ENCODE measurements at regions not wholly inside any gene's neighbourhood (a gene's known extent, or its start where the extent isn't known, plus 50 kb on each side); places are given as distances from the start of the nearest gene placed in this dataset.
"Not testable (repeated sequence)": the region's sequence is repeated elsewhere in the genome, so short reads cannot be mapped to it uniquely, and the experiment has no call there.

DNA sequence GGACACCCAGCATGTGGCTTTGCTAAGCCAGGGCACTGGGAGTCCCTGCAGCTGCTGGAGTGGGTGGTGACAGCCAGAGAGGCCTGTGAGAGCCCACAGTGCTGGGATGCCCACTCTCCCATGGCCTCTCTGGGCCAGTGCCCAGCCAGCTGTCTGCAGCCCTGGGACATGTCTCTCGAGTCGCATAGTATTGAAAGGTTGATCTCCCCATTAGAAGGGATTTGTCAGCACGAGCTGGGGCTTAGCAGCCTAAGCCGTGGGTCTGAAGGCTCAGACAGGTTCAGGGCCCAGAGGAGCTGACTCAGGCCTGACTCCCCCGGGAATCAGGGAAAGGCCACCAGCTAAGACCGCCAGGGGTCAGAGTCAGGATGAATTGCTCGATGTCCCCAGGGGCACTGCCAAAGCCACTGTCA is 53.5 kb downstream of the FOXD2 start:
- DNase-seq (ENCODE audit: low read depth), result no peak

- DNase-seq (ENCODE audit: low read depth), result no peak
Measured at GRCh38 chr1:47495176-47495713, 57.4 kb downstream of the FOXD2 start.

GRCh38 chr1:47498551-47498950 is 60.7 kb downstream of the FOXD2 start:
- no peak for DNase-seq (ENCODE audit: low read depth)

DNA sequence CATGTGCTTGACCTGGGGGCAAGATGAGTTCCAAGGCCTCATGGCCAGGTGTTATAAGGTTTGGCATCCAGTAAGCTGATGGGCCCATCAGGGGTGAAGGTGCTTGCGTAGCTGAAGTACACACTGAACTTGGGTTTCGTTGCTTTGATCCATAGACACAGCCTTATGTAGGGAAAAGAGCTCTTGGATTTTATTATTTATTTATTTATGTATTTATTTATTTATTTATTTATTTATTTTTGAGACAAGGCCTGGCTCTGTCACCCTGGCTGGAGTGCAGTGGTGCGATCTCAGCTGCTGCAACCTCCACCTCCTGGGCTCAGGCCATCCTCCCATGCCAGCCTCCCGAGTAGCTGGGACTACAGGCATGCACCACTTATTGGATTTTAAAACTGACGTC is 63.2 kb downstream of the FOXD2 start:
- DNase-seq (ENCODE audit: low read depth), result no peak

- no peak for DNase-seq (ENCODE audit: low read depth)
Measured at GRCh38 chr1:47502746-47503370, 65.0 kb downstream of the FOXD2 start.

DNA sequence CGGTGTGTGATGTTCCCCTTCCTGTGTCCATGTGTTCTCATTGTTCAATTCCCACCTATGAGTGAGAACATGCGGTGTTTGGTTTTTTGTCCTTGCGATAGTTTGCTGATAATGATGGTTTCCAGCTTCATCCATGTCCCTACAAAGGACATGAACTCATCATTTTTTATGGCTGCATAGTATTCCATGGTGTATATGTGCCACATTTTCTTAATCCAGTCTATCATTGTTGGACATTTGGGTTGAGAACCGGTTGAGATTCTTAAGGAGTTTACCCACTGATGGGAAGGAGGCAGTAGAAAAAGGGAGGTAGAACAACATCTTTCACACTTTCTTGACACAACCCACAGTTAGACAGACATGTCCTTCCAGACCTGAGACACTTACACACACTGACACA is 67.0 kb downstream of the FOXD2 start:
- DNase-seq (ENCODE audit: low read depth), result not testable (repeated sequence)

DNA sequence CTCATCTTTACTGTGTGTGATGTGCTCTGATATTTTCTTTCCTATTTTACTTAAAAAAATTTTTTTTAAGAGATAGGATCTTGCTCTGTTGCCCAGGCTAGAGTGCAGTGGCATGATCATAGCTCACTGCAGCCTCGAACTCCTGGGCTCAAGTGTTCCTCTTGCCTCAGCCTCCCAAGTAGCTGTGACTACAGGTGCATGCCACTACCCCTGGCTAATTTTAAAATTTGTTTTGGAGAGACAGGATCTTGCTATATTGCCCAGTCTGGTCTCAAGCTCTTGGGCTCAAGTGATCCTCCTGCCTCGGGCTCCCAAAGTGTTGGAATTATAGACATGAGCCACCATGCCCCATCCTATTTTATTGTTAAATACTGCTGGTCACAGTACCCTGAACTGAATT is 67.4 kb downstream of the FOXD2 start:
- no peak for DNase-seq (ENCODE audit: low read depth)

DNA sequence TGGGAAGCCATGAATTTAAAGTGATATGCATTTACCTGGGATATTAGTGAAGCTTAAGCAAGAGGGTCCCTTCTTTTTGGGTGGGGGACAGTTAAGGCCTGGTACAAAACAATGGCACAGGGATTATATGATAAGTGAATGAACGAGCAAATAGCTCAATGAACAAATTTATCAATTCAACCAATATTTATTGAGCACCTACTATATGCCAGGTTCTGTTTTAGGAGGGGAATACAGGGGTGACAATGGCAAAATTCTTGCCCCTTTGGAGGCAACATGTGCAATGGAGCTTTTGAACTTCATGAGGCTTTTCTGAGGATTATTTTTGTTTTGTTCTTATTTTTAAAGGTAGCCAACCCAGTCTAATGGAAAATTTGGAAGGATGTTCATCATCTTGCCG is 68.2 kb downstream of the FOXD2 start:
- DNase-seq (ENCODE audit: low read depth), result no peak

GRCh38 chr1:47507144-47507543 is 69.3 kb downstream of the FOXD2 start:
- DNase-seq (ENCODE audit: low read depth), result no peak

DNA sequence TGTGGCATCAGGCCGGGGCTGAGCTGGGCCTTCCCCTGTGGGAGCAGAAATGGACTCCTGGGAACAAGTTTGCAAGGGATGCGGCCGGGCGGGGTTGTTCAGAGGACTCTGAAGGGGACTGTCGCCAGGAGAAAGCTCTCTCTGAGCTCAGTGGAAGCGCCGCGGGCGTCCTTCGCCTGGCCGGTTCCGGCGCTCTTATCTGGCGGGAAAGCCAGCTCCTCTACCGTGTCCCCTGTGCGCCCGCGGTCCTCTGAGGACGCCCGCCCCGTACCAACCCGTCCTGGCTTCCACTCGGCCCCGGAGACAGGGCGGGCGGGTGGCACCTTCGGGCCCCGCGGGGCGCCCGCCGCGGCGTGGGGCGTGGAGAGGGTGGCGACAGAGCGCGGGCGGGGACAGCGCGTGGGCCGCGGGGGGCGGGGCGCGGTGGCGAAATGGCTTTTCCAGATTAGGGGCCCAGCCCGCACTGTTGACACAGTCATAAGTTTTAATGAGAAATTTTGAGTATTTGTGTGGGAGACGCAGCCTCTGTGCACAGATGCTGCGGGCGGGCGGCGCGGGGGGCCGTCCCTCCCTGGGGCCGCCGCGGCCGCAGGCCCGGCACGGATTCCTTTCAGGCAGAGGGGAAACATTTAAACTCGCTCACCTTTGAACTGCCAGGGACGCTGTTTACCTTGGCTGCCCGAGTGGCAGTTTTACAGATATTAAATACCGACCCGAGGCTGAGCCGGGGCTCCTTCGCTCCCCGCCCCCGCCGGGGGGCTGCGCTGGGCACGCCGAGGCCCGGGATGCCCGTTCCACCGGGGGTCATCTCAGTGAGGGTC is 70.2 kb downstream of the FOXD2 start:
- no peak for DNase-seq (ENCODE audit: low read depth)

- no peak for DNase-seq (ENCODE audit: low read depth)
Measured at GRCh38 chr1:47508702-47509431, 71.0 kb downstream of the FOXD2 start.

GRCh38 chr1:47510282-47510811 is 72.5 kb downstream of the FOXD2 start:
- DNase-seq (ENCODE audit: low read depth), result no peak

DNA sequence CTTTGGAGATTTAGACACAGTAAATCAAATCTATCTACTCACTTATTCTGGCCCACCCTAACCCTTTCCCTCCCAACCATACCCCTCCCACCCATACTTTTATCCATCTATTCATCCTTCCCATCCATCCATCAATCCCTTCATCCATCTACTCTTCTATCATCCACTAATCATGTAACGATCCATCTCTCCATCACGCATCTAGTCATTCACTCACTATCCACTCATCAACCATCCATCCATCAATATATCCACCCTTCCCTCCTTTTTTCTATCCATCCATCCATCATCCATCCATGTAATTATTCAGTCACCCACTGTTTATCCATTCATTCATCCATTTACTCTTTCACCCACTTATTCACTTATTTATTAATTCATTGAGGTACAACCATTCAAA is 74.0 kb downstream of the FOXD2 start:
- DNase-seq (ENCODE audit: low read depth), result no peak

DNA sequence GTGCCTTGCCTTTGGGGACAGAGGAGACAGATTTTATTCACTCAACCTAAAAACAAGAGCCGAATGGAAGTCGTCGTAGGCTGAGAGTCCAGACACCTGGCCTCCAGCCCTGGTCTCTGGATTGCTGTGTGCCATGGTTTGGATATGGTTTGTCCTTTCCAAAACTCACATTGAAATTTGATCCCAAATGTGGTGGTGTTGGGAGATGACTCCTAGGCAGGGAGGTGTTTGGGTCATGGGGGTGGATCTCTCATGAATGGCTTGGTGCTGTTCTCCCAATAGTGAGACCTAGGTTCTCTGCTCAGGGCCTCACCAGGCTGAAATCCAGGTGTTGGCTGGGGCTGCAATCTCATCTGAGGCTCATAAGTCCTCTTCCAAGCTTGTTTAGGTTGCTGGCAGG is 75.5 kb downstream of the FOXD2 start:
- DNase-seq (ENCODE audit: low read depth), result no peak

DNA sequence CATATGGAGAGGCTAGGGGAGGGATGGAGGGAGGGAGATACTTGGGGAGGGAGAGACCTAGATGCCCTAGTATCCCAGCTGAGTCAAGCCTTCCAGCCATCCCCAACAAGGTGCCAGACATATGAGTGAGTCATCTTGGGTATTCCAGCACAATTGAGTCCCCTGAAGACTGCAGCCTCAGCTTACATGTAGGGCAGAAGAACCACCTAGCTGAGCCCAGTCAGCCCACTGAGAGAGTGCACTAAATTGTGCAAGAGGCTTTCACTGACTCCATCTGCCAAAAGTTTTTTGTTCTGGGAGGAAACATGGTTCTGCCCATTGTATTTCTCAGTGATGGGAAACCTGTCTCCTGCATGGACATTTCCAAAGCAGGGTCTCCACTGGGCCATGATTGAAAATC is 76.4 kb downstream of the FOXD2 start:
- no peak for DNase-seq (ENCODE audit: low read depth)

DNA sequence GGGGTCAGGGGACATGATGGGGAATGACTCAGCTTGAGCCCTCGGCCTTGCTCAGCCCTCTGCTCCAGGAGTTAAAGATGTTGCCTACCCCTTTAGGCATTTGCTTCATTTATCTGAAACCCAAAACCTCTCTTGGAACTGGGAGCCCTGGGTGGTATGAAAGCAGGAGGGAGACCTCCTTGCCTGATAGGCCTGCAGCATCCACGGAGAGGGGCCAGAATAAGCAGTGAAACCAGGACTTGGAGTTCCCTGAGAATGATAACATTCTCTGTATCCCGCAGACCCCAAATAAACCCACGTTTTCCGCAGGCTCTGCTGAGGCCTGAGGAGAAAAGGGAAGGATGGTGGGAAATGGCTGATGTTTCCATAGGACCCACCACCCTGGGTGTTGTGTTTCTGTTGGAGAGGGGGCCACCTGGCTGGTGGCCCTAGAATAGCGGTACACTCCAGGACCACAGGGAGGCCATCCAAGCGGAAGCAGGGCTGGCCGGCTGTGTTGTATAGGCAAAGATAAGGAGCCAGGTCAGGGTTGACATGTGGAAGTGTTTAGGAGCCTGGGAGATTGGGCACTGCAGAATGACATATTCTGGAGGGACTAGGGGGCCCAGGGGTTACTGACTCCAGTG is 77.4 kb downstream of the FOXD2 start:
- no peak for DNase-seq (ENCODE audit: low read depth)

GRCh38 chr1:47517946-47518345 is 80.1 kb downstream of the FOXD2 start:
- no peak for DNase-seq (ENCODE audit: low read depth)

- DNase-seq (ENCODE audit: low read depth), result no peak
Measured at GRCh38 chr1:47519491-47519890, 81.6 kb downstream of the FOXD2 start.

GRCh38 chr1:47519971-47520370 is 82.1 kb downstream of the FOXD2 start:
- no peak for DNase-seq (ENCODE audit: low read depth)

GRCh38 chr1:47521034-47521881 is 83.4 kb downstream of the FOXD2 start:
- no peak for DNase-seq (ENCODE audit: low read depth)

All from fibroblast of gingiva (primary cell).